K562 (cell line): ENCODE measurements at regions not wholly inside any gene's neighbourhood (a gene's known extent, or its start where the extent isn't known, plus 50 kb on each side); places are given as distances from the start of the nearest gene placed in this dataset.
"Not testable (repeated sequence)": the region's sequence is repeated elsewhere in the genome, so short reads cannot be mapped to it uniquely, and the experiment has no call there.

ENCODE experiments used
- ATAC-seq: fragments of 200-7000 bp; cut with Tn5 transposase; 3 replicates; pipeline ENCODE4 v1.9.1; 2020; ENCODE audit warnings: moderate library complexity
- BruUV-seq: library from RNA; stranded (reverse); fragments of 400-500 nt; replicated peaks from 2 replicates; lab custom pipeline; 2021; lab: Mats Ljungman, UMichigan
- CTCF ChIA-PET: fragments of 300-600 bp; formaldehyde crosslinking; extraction: SDS; loops from one replicate; lab custom pipeline; 2021; ENCODE audit warnings: low intra/inter-chr PET ratio; lab: Yijun Ruan, JAX
- POLR2A ChIA-PET: fragments of 300-600, 350-650 bp; sonication (Branson Sonifier 250); formaldehyde crosslinking; extraction: SDS; loops from one replicate; lab custom pipeline; 2021; ENCODE audit warnings: antibody characterized with exemption, inconsistent platforms; lab: Yijun Ruan, JAX
- DNase-seq, 4 experiments: peaks; one replicate each; pipeline versions ENCODE4 v3.0.0 to v3.0.0-alpha.2; 2011 to 2018; ENCODE audit warnings: low spot score in 3 of 4, mixed read lengths in 3 of 4; ENCODE audit errors: extremely low read depth in 1 of 4
- FAIRE-seq: peaks from 2 replicates; lab custom pipeline; 2011; peaks lifted over from hg19 to GRCh38; lab: Jason Lieb, UNC
- H2AFZ ChIP-seq: 2 replicates; pipeline ENCODE4 v1.6.0; 2011; ENCODE audit warnings: low read depth, low read length, control low read depth, inconsistent platforms
- H3K27ac ChIP-seq: fragments of 200-600 bp; 3 replicates; pipeline ENCODE4 v1.8.0; 2011; ENCODE audit warnings: low read depth, mild to moderate bottlenecking, control low read depth, inconsistent platforms, low read length, moderate library complexity, mixed read lengths; ENCODE audit errors: extremely low read depth
- H3K27me3 ChIP-seq, 2 experiments: fragments of 300-600 bp in 1 of 2; 2 replicates in 1 of 2; 3 replicates in 1 of 2; pipeline versions ENCODE4 v1.6.0 to v1.8.0; 2011; ENCODE audit warnings: inconsistent platforms in 2 of 2, low read length in 2 of 2, mild to moderate bottlenecking in 1 of 2, mixed read lengths in 1 of 2, moderate library complexity in 1 of 2; ENCODE audit not compliant: control insufficient read depth in 2 of 2, insufficient read depth in 2 of 2
- H3K36me3 ChIP-seq: fragments of 300-600 bp; 3 replicates; pipeline ENCODE4 v1.8.0; 2011; ENCODE audit warnings: mild to moderate bottlenecking, low read length, inconsistent platforms; ENCODE audit not compliant: control insufficient read depth, insufficient read depth
- H3K4me1 ChIP-seq, 2 experiments: fragments of 200-600 bp in 1 of 2; replicated peaks in 1 of 2; 2 replicates in 1 of 2; 3 replicates in 1 of 2; pipeline versions ENCODE4 v1.5.1 to v1.8.0; 2011; ENCODE audit warnings: inconsistent platforms in 2 of 2, low read length in 2 of 2, mild to moderate bottlenecking in 1 of 2, mixed read lengths in 1 of 2, moderate library complexity in 1 of 2; ENCODE audit not compliant: control insufficient read depth in 2 of 2, insufficient read depth in 2 of 2
- H3K4me2 ChIP-seq: 2 replicates; pipeline ENCODE4 v1.6.1; 2011; ENCODE audit warnings: low read length, control low read depth, inconsistent platforms, mixed read lengths; ENCODE audit not compliant: insufficient read depth
- H3K4me3 ChIP-seq: fragments of 200-600 bp; sonication (generic), shearing (Covaris generic); 2 replicates; pipeline ENCODE4 v1.5.1; 2016; ENCODE audit warnings: control low read depth, inconsistent platforms
- H3K79me2 ChIP-seq: fragments of 200-600 bp; 3 replicates; pipeline ENCODE4 v1.8.0; 2011; ENCODE audit warnings: low read length, inconsistent platforms; ENCODE audit not compliant: control insufficient read depth, insufficient read depth
- H3K9ac ChIP-seq, 2 experiments: 2 replicates each; pipeline versions ENCODE4 v1.6.0 to v1.6.1; 2011; ENCODE audit warnings: low read depth in 2 of 2, low read length in 2 of 2, control low read depth in 1 of 2, inconsistent platforms in 1 of 2, mild to moderate bottlenecking in 1 of 2, mixed read lengths in 1 of 2; ENCODE audit not compliant: insufficient read depth in 1 of 2
- H3K9me1 ChIP-seq: one replicate; pipeline ENCODE4 v1.6.0; 2011; ENCODE audit warnings: inconsistent platforms, mild to moderate bottlenecking, low read length, moderate library complexity; ENCODE audit not compliant: control insufficient read depth, insufficient read depth
- H3K9me3 ChIP-seq: replicated peaks from 2 replicates; pipeline ENCODE4 v1.5.1; 2011; ENCODE audit warnings: low read depth, low read length, inconsistent platforms; ENCODE audit not compliant: control insufficient read depth, insufficient read depth
- H4K20me1 ChIP-seq: replicated peaks from 2 replicates; pipeline ENCODE4 v1.6.1; 2011; ENCODE audit warnings: low read length, inconsistent platforms, mixed read lengths; ENCODE audit not compliant: control insufficient read depth, insufficient read depth
- NR2F6 ChIP-seq: fragments of 450-650 bp; formaldehyde crosslinking; IDR thresholded peaks from 2 replicates; pipeline ENCODE4 v1.4.0; 2020; ENCODE audit warnings: mild to moderate bottlenecking
- ZFX ChIP-seq: sonication (generic); formaldehyde crosslinking; IDR thresholded peaks from 2 replicates; pipeline ENCODE4 v1.8.0; 2022; ENCODE audit warnings: mild to moderate bottlenecking, missing genetic modification reagents, moderate library complexity
- WGBS: fragments of 100-300 bp; shearing (Covaris generic); methylation state at CpG from one replicate; pipeline ENCODE4 v1.1.6; 2016; ENCODE audit warnings: low coverage, mixed read lengths; ENCODE audit not compliant: insufficient coverage; ENCODE audit errors: missing lambda C conversion rate; 5-methylcytosine and 5-hydroxymethylcytosine counted together
- in situ Hi-C: fragments of 300-500 bp; cut with MboI; formaldehyde crosslinking; loops from 4 replicates; pipeline ENCODE4 v1.15.0; 2018; ENCODE audit warnings: inconsistent platforms, mixed read lengths
- intact Hi-C: fragments of 100-400 bp; cut with micrococcal nuclease; formaldehyde crosslinking; loops from 2 replicates; pipeline ENCODE4 v1.14.2; 2022

GRCh38 chr12:74780182-74780849, 242.7 kb downstream of the ATXN7L3B start:
- Histone ChIP-seq H2AFZ (no peak overlapping the region), H3K27ac (no peak overlapping the region), H4K20me1 (no peaks in the 10 kb centered on the region), H3K9ac (no peak overlapping the region), H3K27me3 (no peaks in the 10 kb centered on the region), H3K9me1 (no peaks in the 10 kb centered on the region), H3K9me3 (0 out of 2 replicates have a peak, but pooled peaks cover 2% of the 10 kb centered on the region), H3K79me2 (no peaks in the 10 kb centered on the region), H3K4me1 (no peaks in the 10 kb centered on the region), H3K36me3 (no peaks in the 10 kb centered on the region), H3K4me3 (no peak overlapping the region), H3K4me2 (no peak overlapping the region)
- intact Hi-C loops, result no loop called here
- ATAC-seq, result no peak
- DNase-seq, result no peak
- ChIA-PET POLR2A (no interaction called here), CTCF (no interaction called here)
- in situ Hi-C loops, result no loop called here
- TF ChIP-seq ZFX (CRISPR knock-in tag), result no peak
- TF ChIP-seq NR2F6 (CRISPR knock-in tag), result no peak
- 0% methylated on average over 2 of the region's 2 CpGs for WGBS
- no peak for FAIRE-seq
- no TSS peak for BruUV-seq

- H2AFZ ChIP-seq, POLR2A ChIA-PET, H4K20me1 ChIP-seq, intact Hi-C loops, H3K4me3 ChIP-seq, H3K36me3 ChIP-seq, ATAC-seq, H3K27ac ChIP-seq, BruUV-seq, CTCF ChIA-PET, H3K9ac ChIP-seq, FAIRE-seq, H3K9me1 ChIP-seq, in situ Hi-C loops, H3K4me2 ChIP-seq, H3K79me2 ChIP-seq, DNase-seq, H3K27me3 ChIP-seq, H3K9me3 ChIP-seq, H3K4me1 ChIP-seq: not testable (repeated sequence)
- WGBS, result 0% methylated on average over 1 of the region's 1 CpG
Observed at GRCh38 chr12:74780850-74781241, 243.2 kb downstream of the ATXN7L3B start.
